ENCODE measurements at regions not wholly inside any gene's neighbourhood (a gene's known extent, or its start where the extent isn't known, plus 50 kb on each side); places are given as distances from the start of the nearest gene placed in this dataset.
A peak's percentile ranks its signal among the peaks of the same experiment; 100 is the strongest.

DNA sequence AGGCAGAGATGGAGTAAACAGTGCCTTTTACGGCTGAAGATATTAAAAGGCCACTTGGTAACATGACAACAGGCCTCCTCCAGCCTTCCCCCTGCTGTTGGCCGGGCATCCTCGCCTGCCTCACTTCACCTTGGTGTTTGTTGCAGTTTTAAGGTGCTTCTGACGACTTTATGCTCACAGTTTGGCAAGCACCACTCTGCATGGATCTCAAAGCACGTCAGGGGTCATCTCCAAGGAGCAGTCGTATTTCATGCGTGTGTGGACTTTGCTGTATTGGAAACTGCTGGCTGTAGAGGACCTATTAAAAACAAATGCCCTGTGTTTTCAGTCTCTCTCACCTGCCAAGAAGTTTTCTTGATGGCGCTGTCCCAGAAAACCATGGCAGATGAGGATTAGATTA is 483.1 kb downstream of the RPS24 start:
- no peaks in the 10 kb centered on the region for H3K36me3 ChIP-seq
- H3K4me1 ChIP-seq, result no peaks in the 10 kb centered on the region
- H3K27ac ChIP-seq, result no peak overlapping the region
- intact Hi-C loops (cut with DNase I), result no loop called here
- TF ChIP-seq, protein P1, sequence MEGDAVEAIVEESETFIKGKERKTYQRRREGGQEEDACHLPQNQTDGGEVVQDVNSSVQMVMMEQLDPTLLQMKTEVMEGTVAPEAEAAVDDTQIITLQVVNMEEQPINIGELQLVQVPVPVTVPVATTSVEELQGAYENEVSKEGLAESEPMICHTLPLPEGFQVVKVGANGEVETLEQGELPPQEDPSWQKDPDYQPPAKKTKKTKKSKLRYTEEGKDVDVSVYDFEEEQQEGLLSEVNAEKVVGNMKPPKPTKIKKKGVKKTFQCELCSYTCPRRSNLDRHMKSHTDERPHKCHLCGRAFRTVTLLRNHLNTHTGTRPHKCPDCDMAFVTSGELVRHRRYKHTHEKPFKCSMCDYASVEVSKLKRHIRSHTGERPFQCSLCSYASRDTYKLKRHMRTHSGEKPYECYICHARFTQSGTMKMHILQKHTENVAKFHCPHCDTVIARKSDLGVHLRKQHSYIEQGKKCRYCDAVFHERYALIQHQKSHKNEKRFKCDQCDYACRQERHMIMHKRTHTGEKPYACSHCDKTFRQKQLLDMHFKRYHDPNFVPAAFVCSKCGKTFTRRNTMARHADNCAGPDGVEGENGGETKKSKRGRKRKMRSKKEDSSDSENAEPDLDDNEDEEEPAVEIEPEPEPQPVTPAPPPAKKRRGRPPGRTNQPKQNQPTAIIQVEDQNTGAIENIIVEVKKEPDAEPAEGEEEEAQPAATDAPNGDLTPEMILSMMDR (IDR thresholded peaks at IDR 0.05), result no peak
- ATAC-seq, result no peak
- no peak for FAIRE-seq
- no peaks in the 10 kb centered on the region for H3K27me3 ChIP-seq
- no peak for DNase-seq
- H3K9me3 ChIP-seq, result no peaks in the 10 kb centered on the region
- no peak overlapping the region for H3K4me3 ChIP-seq
- 80 to 84% methylated on average over 8 of the region's 8 CpGs for WGBS, 2 donors

DNA sequence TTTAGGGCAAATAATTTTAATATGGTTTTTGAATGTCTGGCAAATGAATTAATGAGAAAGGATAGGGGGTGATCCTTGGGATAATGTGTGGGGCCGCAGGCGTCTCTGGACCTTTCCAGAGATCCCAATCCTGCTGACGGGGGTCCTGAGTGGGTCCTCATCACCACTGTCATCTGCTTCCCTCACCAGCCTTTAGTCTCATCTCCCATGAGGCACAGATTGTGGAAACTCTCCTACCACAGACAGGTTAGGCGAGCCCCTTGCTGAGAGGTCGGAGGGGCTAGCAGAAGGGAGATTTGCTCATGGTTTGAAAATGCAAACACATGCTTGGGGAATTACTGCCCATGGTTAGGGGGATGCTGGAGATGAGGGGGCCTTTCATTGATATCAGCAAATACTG is 484.6 kb downstream of the RPS24 start:
- H3K4me1 ChIP-seq, result no peaks in the 10 kb centered on the region
- ATAC-seq, result no peak
- FAIRE-seq, result no peak
- intact Hi-C loops (cut with DNase I), result no loop called here
- H3K9me3 ChIP-seq, result no peaks in the 10 kb centered on the region
- TF ChIP-seq, protein P1 (IDR thresholded peaks at IDR 0.05), result no peak
- H3K27me3 ChIP-seq, result no peaks in the 10 kb centered on the region
- H3K36me3 ChIP-seq, result no peaks in the 10 kb centered on the region
- H3K4me3 ChIP-seq, result no peak overlapping the region
- WGBS, 2 donors, result 89 to 93% methylated on average over 5 of the region's 5 CpGs
- no peak for DNase-seq
- H3K27ac ChIP-seq, result no peak overlapping the region

DNA sequence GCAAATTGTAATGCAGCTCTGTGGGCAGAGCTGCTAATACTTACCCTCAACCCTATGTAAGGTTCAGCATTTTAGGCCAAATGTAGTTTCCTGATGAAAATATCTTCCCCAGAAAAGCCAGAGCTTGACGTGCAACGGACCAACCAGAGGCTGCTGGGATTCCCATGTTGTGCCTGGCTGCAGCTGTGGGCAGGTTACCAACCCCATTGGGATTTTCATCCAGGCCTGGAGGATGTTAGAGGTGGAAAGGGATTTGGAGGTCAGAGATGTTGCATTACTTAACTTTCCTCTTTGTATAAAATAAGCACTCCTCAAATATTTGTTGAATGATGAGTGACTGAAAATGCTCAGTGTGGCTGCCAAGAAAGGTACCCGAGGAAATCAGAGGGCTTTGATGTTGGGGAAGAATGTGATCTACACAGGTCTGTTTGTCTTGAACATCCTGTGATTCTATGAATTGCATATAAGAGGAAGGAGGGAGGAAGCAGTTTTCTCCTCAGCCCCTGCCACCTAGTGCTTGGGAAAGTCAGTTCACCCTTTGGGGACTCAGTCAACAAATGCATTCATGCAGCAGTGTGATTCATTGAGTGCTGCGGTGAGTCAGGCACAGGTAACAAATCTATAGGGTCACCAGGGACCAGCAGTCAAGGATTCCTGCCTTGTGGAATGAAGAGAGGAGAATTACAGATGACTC is 487.2 kb downstream of the RPS24 start:
- intact Hi-C loops (cut with DNase I), result no loop called here
- ATAC-seq (peak; percentile 43 to 81 (median 67)), FAIRE-seq (no peak), DNase-seq (peak in 1 of 6 donors; percentile 22)
- Histone ChIP-seq H3K4me1 (no peaks in the 10 kb centered on the region), H3K27ac (no peak overlapping the region), H3K4me3 (no peak overlapping the region), H3K27me3 (no peaks in the 10 kb centered on the region), H3K9me3 (no peaks in the 10 kb centered on the region), H3K36me3 (no peaks in the 10 kb centered on the region)
- WGBS, 2 donors, result 58 to 60% methylated on average over 4 of the region's 4 CpGs
- TF ChIP-seq, protein P1 (IDR thresholded peaks at IDR 0.05), result no peak

DNA sequence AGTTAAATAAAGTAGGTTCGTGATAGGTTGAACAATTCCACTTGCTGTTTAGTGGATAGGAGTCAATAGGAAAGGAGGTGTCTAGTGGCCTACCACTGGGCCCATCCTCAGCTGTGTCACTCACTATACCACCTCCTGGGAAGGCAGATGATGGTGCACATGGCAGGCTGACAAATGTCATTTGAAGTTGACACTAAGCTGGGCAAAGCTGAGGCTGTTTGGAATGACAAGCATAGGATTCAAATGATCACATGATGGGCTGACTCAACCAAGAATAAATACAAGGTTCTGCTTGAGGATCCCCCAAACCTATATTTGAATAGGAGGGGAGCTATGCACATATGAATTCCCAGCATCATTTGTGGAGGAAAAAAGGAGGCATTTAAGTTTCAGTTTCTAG is 489.8 kb downstream of the RPS24 start:
- DNase-seq, result no peak
- ATAC-seq, result no peak
- intact Hi-C loops (cut with DNase I), result no loop called here
- FAIRE-seq, result no peak
- H3K4me1 ChIP-seq, result peaks cover 0 to 1% (median 0%) of the 10 kb centered on the region in 3 donors
- 87 to 90% methylated on average over 1 of the region's 1 CpG for WGBS, 2 donors
- H3K9me3 ChIP-seq, result no peaks in the 10 kb centered on the region
- H3K4me3 ChIP-seq, result no peak overlapping the region
- no peaks in the 10 kb centered on the region for H3K27me3 ChIP-seq
- no peaks in the 10 kb centered on the region for H3K36me3 ChIP-seq
- TF ChIP-seq, protein P1 (IDR thresholded peaks at IDR 0.05), result no peak
- H3K27ac ChIP-seq, result no peak overlapping the region

DNA sequence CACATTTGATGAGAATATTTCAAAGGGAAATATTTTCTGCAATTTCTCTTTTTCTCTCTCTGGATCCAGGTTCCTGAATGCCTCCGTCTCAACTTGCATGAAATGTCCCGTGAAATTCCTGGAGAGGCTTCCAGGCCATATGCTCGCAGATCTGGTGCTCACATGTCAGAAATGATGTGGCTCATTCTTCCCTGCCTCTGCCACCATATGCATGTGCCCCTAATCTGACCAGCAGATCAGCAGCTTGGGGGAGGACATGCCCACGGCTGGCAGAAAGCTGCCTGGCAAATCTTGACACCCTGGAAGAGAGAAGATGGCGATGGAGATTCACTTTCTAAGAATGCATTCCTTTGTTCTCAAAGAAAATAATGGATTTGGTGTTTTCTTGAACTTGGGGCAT is 490.7 kb downstream of the RPS24 start:
- FAIRE-seq (no peak), DNase-seq (no peak), ATAC-seq (no peak)
- H3K4me3 ChIP-seq, result no peak overlapping the region
- H3K27me3 ChIP-seq, result no peaks in the 10 kb centered on the region
- no peaks in the 10 kb centered on the region for H3K36me3 ChIP-seq
- H3K27ac ChIP-seq, result no peak overlapping the region
- H3K9me3 ChIP-seq, result no peaks in the 10 kb centered on the region
- TF ChIP-seq, protein P1 (IDR thresholded peaks at IDR 0.05), result no peak
- H3K4me1 ChIP-seq, result peaks cover 0 to 5% (median 0%) of the 10 kb centered on the region in 3 donors
- intact Hi-C loops (cut with DNase I), result no loop called here
- 89 to 94% methylated on average over 5 of the region's 5 CpGs for WGBS, 2 donors

Data from pancreas (tissue), 10 donors.